DND-41 (cell line): ENCODE measurements at regions not wholly inside any gene's neighbourhood (a gene's known extent, or its start where the extent isn't known, plus 50 kb on each side); places are given as distances from the start of the nearest gene placed in this dataset.

ENCODE experiments used
- ATAC-seq: fragments of 200-7000 bp; cut with Tn5 transposase; 3 replicates; pipeline ENCODE4 v1.9.1; 2021; ENCODE audit warnings: low read depth; ENCODE audit not compliant: insufficient read depth
- DNase-seq: peaks from one replicate; pipeline ENCODE4 v3.0.0-alpha.2; 2020
- H2AFZ ChIP-seq: 2 replicates; pipeline ENCODE4 v1.6.0; 2012; ENCODE audit warnings: low read depth, low read length
- H3K27ac ChIP-seq: 2 replicates; pipeline ENCODE4 v1.5.1; 2012; ENCODE audit warnings: low read length, inconsistent platforms
- H3K27me3 ChIP-seq: fragments of 200-600 bp; sonication (generic); 2 replicates; pipeline ENCODE4 v1.6.0; 2012; ENCODE audit warnings: low read length, mild to moderate bottlenecking, inconsistent platforms; ENCODE audit not compliant: insufficient read depth, poor library complexity
- H3K36me3 ChIP-seq: 2 replicates; pipeline ENCODE4 v1.5.1; 2012; ENCODE audit warnings: low read length, inconsistent platforms; ENCODE audit not compliant: insufficient read depth
- H3K4me1 ChIP-seq: 2 replicates; pipeline ENCODE4 v1.5.1; 2012; ENCODE audit warnings: mild to moderate bottlenecking, low read length; ENCODE audit not compliant: insufficient read depth
- H3K4me2 ChIP-seq: 2 replicates; pipeline ENCODE4 v1.6.0; 2012; ENCODE audit warnings: mild to moderate bottlenecking, moderate library complexity, low read length, inconsistent platforms; ENCODE audit not compliant: insufficient read depth
- H3K4me3 ChIP-seq, 2 experiments: fragments of 200-600 bp in 1 of 2; shearing (Covaris generic) in 1 of 2; 2 replicates each; pipeline ENCODE4 v1.5.1; 2012 to 2016; ENCODE audit warnings: inconsistent platforms in 2 of 2, low read length in 2 of 2, mild to moderate bottlenecking in 2 of 2, low read depth in 1 of 2, moderate library complexity in 1 of 2
- H3K79me2 ChIP-seq: 2 replicates; pipeline ENCODE4 v1.6.0; 2012; ENCODE audit warnings: low read length, inconsistent platforms; ENCODE audit not compliant: insufficient read depth
- H3K9ac ChIP-seq: 2 replicates; pipeline ENCODE4 v1.6.0; 2012; ENCODE audit warnings: low read depth, mild to moderate bottlenecking, inconsistent platforms, low read length, moderate library complexity
- H3K9me3 ChIP-seq: 2 replicates; pipeline ENCODE4 v1.5.1; 2012; ENCODE audit warnings: low read length, moderate library complexity, mild to moderate bottlenecking, inconsistent platforms; ENCODE audit not compliant: insufficient read depth, severe bottlenecking
- H4K20me1 ChIP-seq: 2 replicates; pipeline ENCODE4 v1.6.0; 2012; ENCODE audit warnings: low read length; ENCODE audit not compliant: insufficient read depth
- CTCF ChIP-seq: IDR thresholded peaks from 2 replicates; pipeline ENCODE4 v1.5.1; 2012; ENCODE audit warnings: borderline replicate concordance, low read length, moderate library complexity, mild to moderate bottlenecking; ENCODE audit not compliant: poor library complexity, severe bottlenecking; ENCODE audit errors: extremely low read depth
- EZH2 ChIP-seq: IDR thresholded peaks from 3 replicates; pipeline ENCODE4 v1.6.1; 2012; ENCODE audit warnings: borderline replicate concordance, low read depth, mild to moderate bottlenecking, moderate library complexity, low read length, inconsistent platforms; ENCODE audit not compliant: severe bottlenecking

DNA sequence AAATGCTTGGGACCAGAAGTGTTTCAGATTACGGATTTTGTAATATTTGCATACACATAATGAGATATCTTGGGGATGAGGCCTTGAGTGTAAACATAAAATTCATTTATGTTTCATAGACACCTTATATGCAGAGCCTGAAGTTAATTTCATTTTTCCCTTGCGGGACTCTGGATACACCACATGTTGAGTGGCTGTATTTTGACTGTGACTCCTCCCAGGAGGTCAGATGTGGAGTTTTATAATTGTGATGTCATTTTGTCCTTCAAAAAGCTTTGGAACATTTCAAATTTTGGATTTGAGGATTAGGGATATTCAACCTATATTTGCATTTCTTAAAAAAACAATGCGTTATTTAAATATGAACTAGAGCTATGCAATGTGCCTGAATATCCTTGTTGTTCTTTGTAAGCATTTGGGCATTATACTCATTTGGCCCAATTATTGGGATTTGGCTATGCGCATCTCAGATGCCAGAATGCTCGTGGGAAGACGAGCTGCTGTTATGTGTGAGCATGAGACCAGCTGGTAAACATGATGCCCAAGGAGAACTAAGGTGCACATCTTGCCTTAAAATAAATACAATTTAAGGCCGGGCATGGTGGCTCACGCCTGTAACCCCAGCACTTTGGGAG is 223.0 kb upstream of the STS start:
- Histone ChIP-seq H3K9ac (no peak overlapping the region), H3K36me3 (no peaks in the 10 kb centered on the region), H3K79me2 (no peaks in the 10 kb centered on the region), H3K9me3 (no peaks in the 10 kb centered on the region), H3K27me3 (no peaks in the 10 kb centered on the region), H3K4me2 (no peak overlapping the region), H3K27ac (no peak overlapping the region), H2AFZ (no peak overlapping the region), H3K4me3 (no peak overlapping the region), H3K4me1 (peaks cover 11% of the 10 kb centered on the region), H4K20me1 (no peaks in the 10 kb centered on the region)
- TF ChIP-seq CTCF (no peak), EZH2 (no peak)
- ATAC-seq (no peak), DNase-seq (no peak)

- Histone ChIP-seq H3K9me3 (no peaks in the 10 kb centered on the region), H3K4me1 (peaks cover 21% of the 10 kb centered on the region), H3K4me3 (no peak overlapping the region), H2AFZ (no peak overlapping the region), H3K79me2 (no peaks in the 10 kb centered on the region), H3K27me3 (no peaks in the 10 kb centered on the region), H3K36me3 (no peaks in the 10 kb centered on the region), H4K20me1 (no peaks in the 10 kb centered on the region), H3K4me2 (no peak overlapping the region), H3K27ac (peak overlapping the region; percentile 75), H3K9ac (no peak overlapping the region)
- DNase-seq (no peak), ATAC-seq (no peak)
- TF ChIP-seq CTCF: no peak
- no peak for TF ChIP-seq EZH2
Observed at GRCh38 chrX:6917666-6918065, 229.8 kb upstream of the STS start.

DNA sequence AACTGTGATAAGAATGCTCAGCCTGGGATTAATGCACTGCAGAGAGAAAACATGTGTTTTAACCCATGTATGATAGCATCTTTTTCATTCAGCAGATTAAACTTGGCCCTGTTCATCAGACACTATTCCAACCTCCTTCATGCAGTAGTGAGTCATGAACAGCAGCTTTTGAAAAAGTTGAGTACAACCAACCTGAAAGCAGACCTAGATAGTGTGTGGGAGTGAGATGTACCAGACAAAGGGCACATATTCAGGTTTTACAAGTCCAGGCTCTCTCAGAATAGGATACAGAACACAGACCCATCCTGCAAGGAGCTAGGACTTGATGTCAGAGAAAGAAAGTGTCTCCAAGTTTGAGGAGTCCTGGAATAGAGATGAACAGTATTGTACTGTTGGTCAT is 237.3 kb upstream of the STS start:
- H3K4me2 ChIP-seq: peak overlapping the region; percentile 29
- TF ChIP-seq CTCF: no peak
- no peak for TF ChIP-seq EZH2
- peaks cover 5% of the 10 kb centered on the region; the same call in 1 of the 2 replicates for H3K79me2 ChIP-seq
- H2AFZ ChIP-seq: no peak overlapping the region
- no peak for DNase-seq
- H3K4me3 ChIP-seq: no peak overlapping the region
- H3K27me3 ChIP-seq: no peaks in the 10 kb centered on the region
- H3K36me3 ChIP-seq: no peaks in the 10 kb centered on the region
- peak overlapping the region; percentile 76 for H3K27ac ChIP-seq
- peaks cover 72% of the 10 kb centered on the region for H3K4me1 ChIP-seq
- peak; percentile 18; the same call in 2 of the 3 replicates for ATAC-seq
- H4K20me1 ChIP-seq: no peaks in the 10 kb centered on the region
- no peaks in the 10 kb centered on the region for H3K9me3 ChIP-seq
- H3K9ac ChIP-seq: peak overlapping the region; percentile 30
